ENCODE measurements at regions not wholly inside any gene's neighbourhood (a gene's known extent, or its start where the extent isn't known, plus 50 kb on each side); places are given as distances from the start of the nearest gene placed in this dataset.
A peak's percentile ranks its signal among the peaks of the same experiment; 100 is the strongest.

GRCh38 chr1:191959856-191960255, 198.4 kb upstream of the RGS18 start:
- no peak for TF ChIP-seq ZNF274 (IDR thresholded peaks at IDR 0.05; ENCODE audit: low read depth, low read length)
- TF ChIP-seq YY1 (IDR thresholded peaks at IDR 0.05; ENCODE audit: insufficient read depth, insufficient read length) = no peak
- TF ChIP-seq SUZ12 (IDR thresholded peaks at IDR 0.05; ENCODE audit: extremely low read depth, insufficient read depth, insufficient read length) = no peak
- H3K9ac ChIP-seq (ENCODE audit: insufficient read length, low read depth) = no peak overlapping the region

GRCh38 chr1:191963286-191963685, 195.0 kb upstream of the RGS18 start:
- no peak for TF ChIP-seq ZNF274 (IDR thresholded peaks at IDR 0.05; ENCODE audit: low read depth, low read length)
- no peak for TF ChIP-seq SUZ12 (IDR thresholded peaks at IDR 0.05; ENCODE audit: extremely low read depth, insufficient read depth, insufficient read length)
- TF ChIP-seq YY1 (IDR thresholded peaks at IDR 0.05; ENCODE audit: insufficient read depth, insufficient read length) = no peak
- H3K9ac ChIP-seq (ENCODE audit: insufficient read length, low read depth) = no peak overlapping the region
- no peak for DNase-seq (ENCODE audit: low read depth, low spot score)

More at GRCh38 chr1:191959856-191960255, 198.4 kb upstream of the RGS18 start:
- DNase-seq (ENCODE audit: low read depth, low spot score) = no peak
- H3K27me3 ChIP-seq (ENCODE audit: insufficient read depth, insufficient read length) = no peaks in the 10 kb centered on the region
- H3K4me1 ChIP-seq (ENCODE audit: insufficient read depth, insufficient read length) = no peaks in the 10 kb centered on the region
- no peaks in the 10 kb centered on the region for H3K9me3 ChIP-seq (ENCODE audit: insufficient read depth, low read length)
- no peak overlapping the region for H3K4me3 ChIP-seq (ENCODE audit: insufficient read length, low read depth)
- H3K36me3 ChIP-seq (ENCODE audit: insufficient read depth, insufficient read length, low read length) = no peaks in the 10 kb centered on the region

DNA sequence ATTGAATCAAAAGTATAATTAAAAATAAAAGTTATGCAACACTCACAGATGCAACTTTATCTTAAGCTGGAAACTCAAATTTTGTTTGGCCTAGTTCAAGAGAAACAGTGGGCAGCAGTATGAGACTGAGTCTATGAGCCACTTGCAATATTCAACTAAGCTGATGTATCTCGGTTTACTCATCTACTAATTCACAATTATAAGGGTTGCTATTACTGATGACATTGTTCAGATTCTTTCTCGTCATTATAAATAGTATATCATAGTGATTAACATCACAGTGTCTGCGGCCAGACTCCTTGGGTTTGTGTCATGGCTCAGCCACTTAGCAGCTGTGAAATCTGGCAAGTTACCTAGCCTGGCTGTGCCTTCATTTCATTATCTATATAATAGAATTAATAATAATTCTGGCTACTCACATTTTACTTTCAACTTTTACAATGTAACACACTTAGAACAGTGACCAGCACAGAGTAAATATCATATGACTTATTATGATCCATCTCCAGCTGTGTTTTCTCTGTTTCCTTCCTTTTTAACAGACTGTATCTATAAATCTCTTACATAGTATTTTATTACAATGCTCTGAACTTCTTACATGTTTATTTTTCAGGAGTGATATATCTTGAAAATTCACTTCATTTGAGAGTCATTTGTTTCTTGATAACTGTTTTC, 194.3 kb upstream of the RGS18 start:
- H3K36me3 ChIP-seq (ENCODE audit: insufficient read depth, insufficient read length, low read length) = no peaks in the 10 kb centered on the region
- no peak for DNase-seq (ENCODE audit: low read depth, low spot score)
- no peaks in the 10 kb centered on the region for H3K27me3 ChIP-seq (ENCODE audit: insufficient read depth, insufficient read length)
- H3K9ac ChIP-seq (ENCODE audit: insufficient read length, low read depth) = no peak overlapping the region
- H3K4me1 ChIP-seq (ENCODE audit: insufficient read depth, insufficient read length) = no peaks in the 10 kb centered on the region
- TF ChIP-seq SUZ12 (IDR thresholded peaks at IDR 0.05; ENCODE audit: extremely low read depth, insufficient read depth, insufficient read length) = no peak
- no peak for TF ChIP-seq YY1 (IDR thresholded peaks at IDR 0.05; ENCODE audit: insufficient read depth, insufficient read length)
- TF ChIP-seq ZNF274 (IDR thresholded peaks at IDR 0.05; ENCODE audit: low read depth, low read length) = no peak
- H3K4me3 ChIP-seq (ENCODE audit: insufficient read length, low read depth) = no peak overlapping the region
- H3K9me3 ChIP-seq (ENCODE audit: insufficient read depth, low read length) = no peaks in the 10 kb centered on the region

More at GRCh38 chr1:191963286-191963685, 195.0 kb upstream of the RGS18 start:
- H3K4me3 ChIP-seq (ENCODE audit: insufficient read length, low read depth) = no peak overlapping the region
- H3K9me3 ChIP-seq (ENCODE audit: insufficient read depth, low read length) = no peaks in the 10 kb centered on the region
- no peaks in the 10 kb centered on the region for H3K36me3 ChIP-seq (ENCODE audit: insufficient read depth, insufficient read length, low read length)
- H3K27me3 ChIP-seq (ENCODE audit: insufficient read depth, insufficient read length) = no peaks in the 10 kb centered on the region
- no peaks in the 10 kb centered on the region for H3K4me1 ChIP-seq (ENCODE audit: insufficient read depth, insufficient read length)

DNA sequence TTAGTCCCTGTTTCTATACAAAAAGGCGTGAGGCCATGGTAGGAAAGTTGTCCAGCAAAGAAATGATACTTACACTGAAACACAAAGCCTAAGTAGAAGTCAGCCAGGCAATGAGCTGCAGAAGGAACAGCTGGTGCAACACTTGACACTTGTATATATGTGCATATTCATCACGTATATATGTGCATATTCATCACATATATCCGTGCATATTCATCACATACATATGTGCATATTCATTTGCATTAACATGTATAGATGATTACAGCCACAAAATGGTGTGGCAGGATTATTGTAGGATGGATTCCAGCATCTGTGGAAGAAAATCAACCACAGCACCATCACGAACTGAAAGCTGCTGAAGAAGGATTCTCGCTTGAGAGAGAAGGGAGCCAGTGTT, 189.0 kb upstream of the RGS18 start:
- peaks cover 13% of the 10 kb centered on the region; the same call in 1 of the 2 replicates for H3K9me3 ChIP-seq (ENCODE audit: insufficient read depth, low read length)
- no peak overlapping the region for H3K4me3 ChIP-seq (ENCODE audit: insufficient read length, low read depth)
- no peak for TF ChIP-seq SUZ12 (IDR thresholded peaks at IDR 0.05; ENCODE audit: extremely low read depth, insufficient read depth, insufficient read length)
- no peak for TF ChIP-seq YY1 (IDR thresholded peaks at IDR 0.05; ENCODE audit: insufficient read depth, insufficient read length)
- no peak for TF ChIP-seq ZNF274 (IDR thresholded peaks at IDR 0.05; ENCODE audit: low read depth, low read length)
- DNase-seq (ENCODE audit: low read depth, low spot score) = no peak
- no peaks in the 10 kb centered on the region for H3K27me3 ChIP-seq (ENCODE audit: insufficient read depth, insufficient read length)
- no peaks in the 10 kb centered on the region for H3K36me3 ChIP-seq (ENCODE audit: insufficient read depth, insufficient read length, low read length)
- no peaks in the 10 kb centered on the region for H3K4me1 ChIP-seq (ENCODE audit: insufficient read depth, insufficient read length)
- H3K9ac ChIP-seq (ENCODE audit: insufficient read length, low read depth) = no peak overlapping the region

DNA sequence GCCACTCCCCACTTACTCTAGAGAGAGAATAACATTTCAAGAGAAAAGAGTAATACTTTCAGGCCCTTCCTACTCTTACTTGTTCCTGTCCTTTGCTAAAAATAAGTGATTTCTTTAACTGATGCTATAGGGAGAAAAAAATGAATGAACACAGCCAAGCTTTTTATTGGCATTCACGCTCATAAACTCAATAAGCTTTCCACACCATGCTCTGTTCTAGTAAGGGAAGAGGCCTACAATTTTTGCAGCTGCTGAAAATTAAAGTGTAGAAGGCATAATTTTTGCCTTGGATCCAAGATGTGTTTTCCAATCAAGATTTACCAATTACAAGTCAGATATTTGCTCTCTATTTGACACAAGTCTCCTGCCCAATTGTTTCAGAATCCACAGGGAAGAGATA, 188.1 kb upstream of the RGS18 start:
- Histone ChIP-seq H3K36me3 (ENCODE audit: insufficient read depth, insufficient read length, low read length) (no peaks in the 10 kb centered on the region), H3K9ac (ENCODE audit: insufficient read length, low read depth) (no peak overlapping the region), H3K9me3 (ENCODE audit: insufficient read depth, low read length) (peaks cover 21% of the 10 kb centered on the region; the same call in 1 of the 2 replicates)

DNA sequence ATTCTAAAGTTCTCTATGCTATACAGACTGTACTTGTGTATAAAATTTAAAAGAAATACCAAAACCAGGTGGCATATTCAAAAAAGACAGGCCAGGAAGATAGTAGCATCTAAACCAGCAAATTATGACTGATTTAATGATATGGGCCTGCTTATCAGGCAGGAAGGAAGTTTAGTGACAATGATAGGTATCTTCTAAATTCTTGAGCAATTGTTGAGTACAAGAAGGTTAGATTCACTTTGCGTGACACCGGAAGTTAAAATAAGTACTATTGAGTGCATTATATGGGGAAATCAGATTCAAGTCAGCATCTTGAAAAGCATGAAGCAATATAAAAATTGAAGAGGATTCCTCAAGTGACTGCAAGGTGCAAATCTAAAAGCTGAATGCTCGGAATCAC, 186.8 kb upstream of the RGS18 start:
- peaks cover 21% of the 10 kb centered on the region; the same call in 1 of the 2 replicates for H3K9me3 ChIP-seq (ENCODE audit: insufficient read depth, low read length)

More for the DNA sequence above, 188.1 kb upstream of the RGS18 start:
- no peak for DNase-seq (ENCODE audit: low read depth, low spot score)
- Histone ChIP-seq H3K27me3 (ENCODE audit: insufficient read depth, insufficient read length) (no peaks in the 10 kb centered on the region), H3K4me1 (ENCODE audit: insufficient read depth, insufficient read length) (no peaks in the 10 kb centered on the region), H3K4me3 (ENCODE audit: insufficient read length, low read depth) (no peak overlapping the region)
- TF ChIP-seq YY1 (IDR thresholded peaks at IDR 0.05; ENCODE audit: insufficient read depth, insufficient read length) (no peak), ZNF274 (IDR thresholded peaks at IDR 0.05; ENCODE audit: low read depth, low read length) (no peak), SUZ12 (IDR thresholded peaks at IDR 0.05; ENCODE audit: extremely low read depth, insufficient read depth, insufficient read length) (no peak)

GRCh38 chr1:191974004-191974403, 184.3 kb upstream of the RGS18 start:
- Histone ChIP-seq H3K4me1 (ENCODE audit: insufficient read depth, insufficient read length) (no peaks in the 10 kb centered on the region), H3K36me3 (ENCODE audit: insufficient read depth, insufficient read length, low read length) (no peaks in the 10 kb centered on the region), H3K4me3 (ENCODE audit: insufficient read length, low read depth) (no peak overlapping the region), H3K27me3 (ENCODE audit: insufficient read depth, insufficient read length) (no peaks in the 10 kb centered on the region), H3K9me3 (ENCODE audit: insufficient read depth, low read length) (peaks cover 21% of the 10 kb centered on the region; the same call in 1 of the 2 replicates), H3K9ac (ENCODE audit: insufficient read length, low read depth) (no peak overlapping the region)
- TF ChIP-seq YY1 (IDR thresholded peaks at IDR 0.05; ENCODE audit: insufficient read depth, insufficient read length) = no peak
- TF ChIP-seq ZNF274 (IDR thresholded peaks at IDR 0.05; ENCODE audit: low read depth, low read length) = no peak
- TF ChIP-seq SUZ12 (IDR thresholded peaks at IDR 0.05; ENCODE audit: extremely low read depth, insufficient read depth, insufficient read length) = no peak
- DNase-seq (ENCODE audit: low read depth, low spot score) = peak; percentile 28

More for the DNA sequence above, 186.8 kb upstream of the RGS18 start:
- no peaks in the 10 kb centered on the region for H3K4me1 ChIP-seq (ENCODE audit: insufficient read depth, insufficient read length)
- H3K27me3 ChIP-seq (ENCODE audit: insufficient read depth, insufficient read length) = no peaks in the 10 kb centered on the region
- H3K36me3 ChIP-seq (ENCODE audit: insufficient read depth, insufficient read length, low read length) = no peaks in the 10 kb centered on the region
- H3K9ac ChIP-seq (ENCODE audit: insufficient read length, low read depth) = no peak overlapping the region
- TF ChIP-seq YY1 (IDR thresholded peaks at IDR 0.05; ENCODE audit: insufficient read depth, insufficient read length) (no peak), SUZ12 (IDR thresholded peaks at IDR 0.05; ENCODE audit: extremely low read depth, insufficient read depth, insufficient read length) (no peak), ZNF274 (IDR thresholded peaks at IDR 0.05; ENCODE audit: low read depth, low read length) (no peak)
- no peak overlapping the region for H3K4me3 ChIP-seq (ENCODE audit: insufficient read length, low read depth)
- DNase-seq (ENCODE audit: low read depth, low spot score) = no peak

Measured in NT2/D1 (cell line).